ENCODE measurements at regions not wholly inside any gene's neighbourhood (a gene's known extent, or its start where the extent isn't known, plus 50 kb on each side); places are given as distances from the start of the nearest gene placed in this dataset.

GRCh38 chr7:22909917-22910316, 87.3 kb upstream of the TOMM7 start:
- DNase-seq = no peak

- no peak for DNase-seq
Measured at GRCh38 chr7:22907805-22908204, 85.2 kb upstream of the TOMM7 start.

GRCh38 chr7:22900784-22901183, 78.1 kb upstream of the TOMM7 start:
- DNase-seq = no peak

GRCh38 chr7:22900101-22900500, 77.5 kb upstream of the TOMM7 start:
- DNase-seq = no peak

GRCh38 chr7:22896917-22897316, 74.3 kb upstream of the TOMM7 start:
- DNase-seq = no peak

GRCh38 chr7:22895828-22896165, 73.1 kb upstream of the TOMM7 start:
- DNase-seq = no peak

GRCh38 chr7:22895140-22895827, 72.6 kb upstream of the TOMM7 start:
- no peak for DNase-seq

- no peak for DNase-seq
Measured at GRCh38 chr7:22894546-22894945, 71.9 kb upstream of the TOMM7 start.

- DNase-seq = no peak
Measured at GRCh38 chr7:22890773-22891172, 68.1 kb upstream of the TOMM7 start.

GRCh38 chr7:22885797-22886261, 63.2 kb upstream of the TOMM7 start:
- DNase-seq = peak; percentile 59 to 72

- peak in 1 of 2 donors; percentile 17 for DNase-seq
Measured at GRCh38 chr7:22884911-22885788, 62.5 kb upstream of the TOMM7 start.

- no peak for DNase-seq
Measured at GRCh38 chr7:22882106-22882505, 59.5 kb upstream of the TOMM7 start.

- no peak for DNase-seq
Measured at GRCh38 chr7:22879709-22880306, 57.2 kb upstream of the TOMM7 start.

- DNase-seq = no peak
Measured at GRCh38 chr7:22879280-22879679, 56.6 kb upstream of the TOMM7 start.

- no peak for DNase-seq
Measured at GRCh38 chr7:22876986-22877729, 54.5 kb upstream of the TOMM7 start.

GRCh38 chr7:22875470-22875869, 52.8 kb upstream of the TOMM7 start:
- no peak for DNase-seq

GRCh38 chr7:22874904-22875303, 52.3 kb upstream of the TOMM7 start:
- DNase-seq = no peak

Measured in CD4-positive, alpha-beta T cell treated with Interferon alpha-2 for 1 hour (primary cell).